GM18867 (cell line): ENCODE measurements at regions not wholly inside any gene's neighbourhood (a gene's known extent, or its start where the extent isn't known, plus 50 kb on each side); places are given as distances from the start of the nearest gene placed in this dataset.

Source experiments
- ATAC-seq: cut with Tn5 transposase; IDR thresholded peaks from one replicate; pipeline ENCODE4 v1.9.1; 2021; ENCODE audit warnings: mild to moderate bottlenecking, moderate library complexity; ENCODE audit not compliant: unreplicated experiment

DNA sequence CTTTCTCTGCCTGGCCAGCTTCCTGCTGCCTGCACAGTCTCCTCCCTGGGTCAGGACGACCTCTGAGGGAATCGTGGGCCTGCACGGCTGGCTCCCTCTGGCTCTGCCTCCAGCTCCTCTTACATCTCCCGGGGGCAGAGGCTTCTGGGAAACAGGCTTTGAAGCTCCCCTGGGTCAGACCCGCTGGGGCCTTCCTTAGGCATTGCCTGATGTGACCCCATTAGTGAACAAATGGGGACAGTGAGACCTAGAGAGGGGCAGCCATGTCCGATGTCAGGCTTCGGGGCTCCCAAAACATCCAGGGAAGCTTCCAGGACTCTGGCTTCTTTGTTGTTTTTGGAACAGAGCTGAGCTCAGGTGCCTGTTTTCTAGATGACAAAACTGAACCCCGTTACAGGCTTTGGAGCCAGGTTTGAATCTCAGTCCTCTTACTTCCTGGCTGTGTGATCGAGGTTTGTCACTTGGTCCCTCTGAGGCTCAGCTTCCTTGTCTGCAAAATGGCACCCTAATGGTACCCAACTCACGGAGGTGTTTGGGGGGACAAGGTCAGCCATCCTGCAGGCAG, 94.3 kb downstream of the CEBPB start:
- no peak for ATAC-seq

- ATAC-seq: peak; percentile 42
Measured at GRCh38 chr20:50285376-50286173, 94.9 kb downstream of the CEBPB start.

DNA sequence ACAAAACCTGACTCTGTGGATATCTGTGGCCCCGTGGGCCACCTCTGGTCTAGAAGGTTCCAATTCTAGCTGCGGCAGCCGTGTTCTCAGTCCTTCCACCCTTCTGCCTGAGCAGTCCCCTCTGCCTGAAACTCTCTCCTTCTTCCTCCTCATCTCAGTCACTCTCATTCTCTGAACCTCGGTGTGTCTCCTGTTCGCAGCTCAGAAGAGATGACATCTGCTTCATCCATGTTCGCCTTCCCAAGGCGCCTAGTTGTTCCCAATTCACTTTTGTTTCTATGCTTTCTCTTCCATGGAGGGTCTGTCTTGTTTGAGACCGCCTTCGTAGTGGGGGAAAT, 95.5 kb downstream of the CEBPB start:
- peak; percentile 33 for ATAC-seq

- ATAC-seq: no peak
Measured at GRCh38 chr20:50286609-50287008, 96.0 kb downstream of the CEBPB start.

DNA sequence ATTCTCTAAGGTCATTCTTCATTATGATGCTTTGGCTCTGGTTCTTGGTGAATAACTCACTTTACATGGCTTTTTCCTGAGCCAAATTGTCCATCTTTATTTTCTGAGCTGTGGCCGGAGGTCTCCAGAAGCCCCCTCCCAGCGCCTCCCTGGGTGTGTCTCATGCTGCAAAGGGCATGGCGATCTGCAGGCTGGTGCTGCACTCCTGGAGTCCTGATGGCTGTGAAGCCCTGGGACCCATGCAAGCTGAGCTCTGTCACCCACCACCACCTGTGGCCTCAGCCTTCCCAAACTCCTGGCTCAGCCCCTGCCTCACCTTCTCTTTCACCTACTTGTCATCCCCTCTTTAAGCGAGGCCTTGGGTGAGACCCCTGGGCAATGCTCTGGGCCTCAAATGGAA, 96.9 kb downstream of the CEBPB start:
- ATAC-seq: no peak

DNA sequence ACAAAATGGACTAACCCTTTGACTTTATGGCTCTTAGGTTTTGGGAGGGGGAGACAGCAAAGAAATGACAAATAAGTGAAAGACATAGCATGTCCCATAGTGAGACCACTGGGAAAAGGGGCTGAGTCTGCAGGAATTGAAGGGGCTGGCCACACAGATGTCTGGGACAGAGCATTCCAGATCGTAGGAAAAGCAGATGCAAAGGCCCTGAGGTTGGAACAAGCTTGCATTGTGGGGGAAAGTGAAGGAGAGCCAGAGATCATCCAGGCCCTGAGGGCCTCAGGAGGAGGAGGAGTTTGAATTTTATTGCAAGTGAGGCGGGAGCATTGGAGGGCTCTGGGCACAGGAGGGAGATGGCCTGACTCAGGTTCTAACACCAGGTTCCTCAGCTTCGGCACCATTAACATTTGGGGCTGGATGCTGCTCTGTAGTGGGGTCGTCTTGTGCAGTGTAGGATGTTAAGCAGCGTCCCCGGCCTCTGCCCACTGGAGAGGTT, 97.5 kb downstream of the CEBPB start:
- ATAC-seq: no peak

GRCh38 chr20:50289581-50289980, 99.0 kb downstream of the CEBPB start:
- ATAC-seq: no peak

DNA sequence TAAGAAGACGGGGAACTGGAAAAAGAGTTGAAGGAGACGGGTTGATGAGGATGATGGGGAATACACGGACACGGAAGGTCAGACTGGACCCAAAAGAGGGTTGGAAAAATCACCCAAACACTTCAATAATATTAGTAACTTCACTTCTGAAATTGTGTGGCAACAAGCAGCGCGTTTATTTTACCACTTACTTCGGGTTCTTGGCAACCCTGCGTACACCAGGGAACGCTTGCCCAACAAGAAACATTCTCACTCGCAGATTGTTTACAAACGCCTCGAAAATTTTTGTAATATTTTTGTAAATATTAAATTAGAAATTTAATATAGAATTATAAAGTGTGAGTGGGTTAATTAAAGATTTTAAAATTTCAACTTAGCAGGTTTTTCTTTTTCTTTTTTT, 99.5 kb downstream of the CEBPB start:
- ATAC-seq: no peak

DNA sequence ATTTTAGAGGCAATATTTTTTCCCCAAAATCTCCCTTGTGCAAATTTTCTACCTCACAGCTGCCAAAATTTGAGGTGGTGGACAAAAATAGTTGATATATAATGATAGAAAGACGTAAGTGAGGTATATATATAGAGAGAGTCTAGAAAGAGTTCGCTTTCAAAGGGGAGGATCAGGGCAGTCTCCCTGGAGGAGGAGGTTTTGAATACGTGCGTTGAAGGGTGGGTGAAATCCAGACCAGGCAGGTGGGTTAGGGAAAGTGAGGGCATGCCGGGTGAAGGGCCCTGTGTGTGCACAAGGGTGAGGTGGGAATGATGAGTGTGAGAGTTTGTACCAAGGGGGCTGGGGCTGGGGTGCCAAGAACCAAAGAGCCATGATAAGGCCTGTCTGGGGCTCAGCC, 100.2 kb downstream of the CEBPB start:
- ATAC-seq: no peak

GRCh38 chr20:50291254-50292078, 100.8 kb downstream of the CEBPB start:
- no peak for ATAC-seq

GRCh38 chr20:50292079-50292590, 101.5 kb downstream of the CEBPB start:
- ATAC-seq: no peak

DNA sequence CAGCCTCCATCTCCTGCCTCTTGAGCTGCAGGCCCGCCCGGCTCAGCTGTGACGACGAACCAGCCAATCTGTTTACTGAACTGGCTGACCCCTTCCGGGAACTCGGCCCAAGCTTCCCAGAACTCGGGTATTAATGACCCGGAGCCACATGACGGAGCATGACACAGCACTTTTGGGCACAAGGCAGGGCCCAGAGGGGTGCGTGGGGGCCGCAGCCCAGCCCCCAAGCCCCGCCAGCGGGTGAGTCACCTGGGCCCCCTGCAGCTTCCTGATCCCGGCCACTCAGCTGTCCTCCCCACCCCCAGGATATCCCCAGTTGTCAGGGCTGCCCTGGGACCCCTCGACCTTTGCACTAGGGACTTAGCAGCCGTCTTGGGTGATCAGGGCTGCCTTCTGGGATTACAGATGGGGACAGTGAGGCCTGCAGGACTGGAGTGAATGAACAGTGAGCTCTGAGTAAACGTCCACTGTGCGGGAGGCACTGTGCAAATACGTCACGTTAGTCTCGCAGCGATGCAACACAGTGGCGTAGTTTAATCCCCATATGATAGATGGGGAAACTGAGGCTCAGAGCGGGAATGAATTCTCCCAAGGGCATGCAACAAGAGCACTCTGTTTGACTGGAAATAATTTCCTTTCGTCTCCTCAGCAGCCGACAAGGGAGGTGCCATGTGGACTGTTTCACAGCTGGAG, 102.1 kb downstream of the CEBPB start:
- ATAC-seq: no peak

DNA sequence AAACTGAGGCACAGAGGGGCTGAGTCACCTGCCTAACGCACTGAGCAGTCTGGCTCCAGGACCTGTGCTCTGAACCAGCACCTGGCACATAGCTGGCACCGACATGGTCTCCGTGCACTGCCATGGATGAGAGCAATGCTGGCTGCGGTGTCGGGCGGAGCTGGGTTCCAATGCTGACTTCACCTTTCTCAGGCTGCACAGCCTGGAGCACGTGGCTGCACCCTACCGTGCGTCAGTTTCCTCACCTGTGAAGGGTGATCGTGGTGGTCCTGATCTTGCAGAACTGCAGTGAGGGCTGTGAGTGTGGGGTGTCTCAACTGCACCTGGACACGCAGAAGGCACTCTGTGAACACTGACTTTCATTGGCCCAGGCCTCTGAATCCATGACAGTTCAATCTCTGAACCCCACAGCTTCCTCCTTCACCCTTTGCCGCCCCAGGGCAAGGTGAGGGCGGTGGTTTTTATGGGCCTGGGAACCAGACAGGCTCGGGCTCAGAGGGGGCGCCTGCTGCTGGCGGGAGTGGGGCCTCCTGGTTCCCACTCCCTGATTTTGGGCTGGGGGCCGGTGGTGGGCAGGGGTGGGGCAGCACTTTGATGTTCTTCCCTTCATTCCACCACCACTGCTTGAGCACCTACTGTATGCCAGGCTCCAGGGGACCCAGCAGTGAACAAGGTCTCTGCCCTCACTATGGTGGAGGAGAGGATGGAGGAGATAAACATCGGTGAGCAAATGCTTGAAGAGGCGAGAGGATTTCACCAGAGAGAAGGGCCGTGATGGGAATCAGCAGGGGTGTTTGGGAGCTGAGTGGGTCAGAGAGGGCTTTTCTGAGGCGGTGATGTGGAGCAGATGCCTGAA, 102.9 kb downstream of the CEBPB start:
- no peak for ATAC-seq

DNA sequence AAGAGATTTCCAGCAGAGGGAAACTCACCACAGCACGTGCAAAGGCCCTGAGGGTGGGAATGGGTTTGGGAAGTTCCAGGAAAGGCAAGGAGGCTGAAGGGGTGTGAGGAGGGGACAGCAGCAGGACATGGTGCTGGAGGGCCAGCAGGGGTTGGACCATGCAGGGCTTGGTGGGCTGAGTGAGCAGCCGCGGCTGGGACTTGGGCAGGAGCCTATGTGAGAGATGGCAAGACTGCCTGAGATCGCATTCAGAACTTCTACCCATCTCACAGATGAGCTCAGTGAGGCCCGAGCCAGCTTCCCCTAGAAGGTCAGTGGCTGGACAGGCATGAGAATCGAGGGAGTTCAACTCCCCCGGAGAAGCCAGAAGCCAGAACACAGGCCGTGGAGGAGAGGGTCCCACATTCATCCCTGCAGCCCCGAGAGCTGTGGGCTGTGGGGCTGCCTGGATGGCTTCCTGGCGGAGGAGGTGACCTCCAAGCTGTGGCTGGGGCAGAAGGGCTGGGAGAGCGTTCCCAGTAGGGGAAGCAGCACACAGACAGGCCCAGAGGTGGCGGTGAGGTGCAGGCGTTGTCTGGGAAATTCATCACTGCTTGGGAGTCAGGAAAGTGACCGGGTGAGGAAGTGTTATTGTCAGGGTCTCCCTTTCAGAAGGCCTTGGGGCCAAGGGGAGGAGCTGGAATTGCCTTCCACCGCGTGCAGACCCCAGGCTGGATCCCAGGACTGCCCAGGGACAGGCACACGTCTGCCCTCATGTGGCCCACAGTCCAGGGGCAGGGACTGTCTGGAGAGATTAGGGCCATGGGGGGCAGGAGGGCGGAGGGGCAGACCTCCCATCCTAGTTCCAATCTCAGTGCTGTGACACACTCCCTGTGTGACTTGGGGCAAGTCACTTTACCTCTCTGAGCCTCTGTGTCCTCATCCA, 103.8 kb downstream of the CEBPB start:
- ATAC-seq: no peak

- ATAC-seq: no peak
Measured at GRCh38 chr20:50295345-50295744, 104.7 kb downstream of the CEBPB start.

DNA sequence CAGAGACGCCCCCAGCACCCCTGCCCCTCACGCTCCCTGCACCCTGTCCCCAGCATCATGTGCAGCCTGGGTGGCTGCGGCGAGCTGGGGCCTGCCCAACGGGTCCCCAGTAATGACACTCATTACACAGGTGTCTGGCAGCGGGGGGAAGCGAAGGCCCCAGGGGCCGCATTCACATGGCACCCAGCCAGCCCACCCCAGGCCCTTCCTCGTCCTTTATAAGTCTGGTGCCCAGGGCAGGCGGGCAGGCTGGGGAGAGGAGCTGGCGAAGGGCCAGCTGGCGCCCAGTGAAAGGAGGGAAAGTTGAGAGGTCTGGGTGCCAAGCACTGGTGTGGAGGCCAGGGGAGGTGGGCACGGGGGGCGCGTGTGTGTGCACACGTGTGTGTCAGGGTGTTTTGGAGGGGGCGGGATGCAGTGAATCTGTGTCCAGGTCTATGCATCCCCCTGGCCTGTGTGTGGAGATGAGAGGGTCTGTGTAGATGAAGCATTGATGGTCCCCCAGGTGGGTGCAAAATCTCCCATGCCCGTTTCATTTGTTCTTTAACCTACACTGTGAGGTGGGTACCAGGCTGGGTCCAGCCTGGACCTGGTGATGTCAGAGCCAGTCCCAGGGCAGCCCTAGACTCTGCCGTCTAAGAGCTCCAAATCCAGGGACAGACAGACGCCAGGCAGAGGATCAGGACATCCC, 105.3 kb downstream of the CEBPB start:
- ATAC-seq: no peak

DNA sequence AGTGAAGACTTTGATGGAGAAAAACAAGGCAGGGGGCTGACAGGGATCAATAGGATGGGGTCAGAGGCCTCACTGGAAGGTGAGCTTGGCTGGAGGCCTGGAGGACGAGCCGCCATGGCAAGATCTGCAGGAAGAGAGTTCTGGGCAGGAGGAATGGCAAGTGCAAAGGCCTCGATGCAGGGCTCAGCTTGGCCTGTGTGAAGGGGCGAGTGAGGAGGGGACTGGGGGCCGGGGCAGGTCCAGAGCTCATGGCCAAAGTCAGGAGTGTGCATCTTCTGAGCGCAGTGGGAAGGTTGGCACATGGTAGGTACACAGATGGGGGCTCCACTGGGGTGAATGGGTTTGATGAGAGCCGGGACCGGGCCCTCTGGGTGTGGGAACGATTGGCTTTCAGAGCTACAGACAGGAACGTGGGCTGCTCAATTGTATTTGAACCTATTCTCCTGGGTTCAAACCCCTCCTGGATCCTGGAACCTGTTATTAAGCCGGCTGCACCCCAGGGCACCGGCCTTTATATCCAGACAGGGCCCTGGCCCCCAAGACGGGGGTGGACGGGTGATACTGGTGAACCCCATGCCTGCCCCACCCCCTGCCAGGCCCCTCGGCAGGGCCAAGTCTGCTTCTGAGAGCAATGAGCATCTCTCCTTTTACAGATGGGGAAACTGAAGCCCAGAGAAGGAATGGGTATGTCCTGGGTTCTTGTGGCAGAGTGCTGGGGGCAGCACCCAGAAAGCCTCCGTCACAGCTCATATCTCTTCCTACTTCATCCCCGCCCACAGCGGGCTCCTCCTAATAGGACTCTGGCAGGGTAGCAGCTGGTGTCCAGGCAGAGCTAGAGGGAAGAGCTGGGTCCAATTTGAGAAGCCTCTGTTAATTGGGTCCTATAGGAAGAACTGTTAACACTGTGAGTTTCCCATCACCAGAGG, 106.1 kb downstream of the CEBPB start:
- no peak for ATAC-seq
